ENCODE measurements at regions not wholly inside any gene's neighbourhood (a gene's known extent, or its start where the extent isn't known, plus 50 kb on each side); places are given as distances from the start of the nearest gene placed in this dataset.

DNA sequence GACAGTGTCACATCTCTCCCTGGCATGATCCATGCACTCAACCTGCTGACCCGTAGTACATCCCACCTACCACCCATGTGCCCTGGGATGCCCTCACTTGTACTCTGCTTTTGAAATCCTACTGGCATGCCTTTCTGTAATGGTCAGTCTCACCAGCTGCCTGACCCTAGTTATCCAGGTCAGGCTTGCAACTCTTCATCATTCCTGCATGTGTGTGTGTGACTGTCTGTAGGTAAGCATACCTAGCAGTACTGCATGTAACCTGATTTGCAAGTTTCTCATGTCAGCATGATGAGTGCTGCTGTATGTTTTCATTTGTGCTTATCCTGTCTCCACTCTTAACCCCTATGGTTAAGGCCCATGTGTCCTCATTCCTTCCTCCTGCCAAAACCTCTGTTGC, 202.0 kb upstream of the MTNR1B start:
- no peak for TF ChIP-seq BHLHE40 (IDR thresholded peaks at IDR 0.05; ENCODE audit: low read depth, low read length)
- TF ChIP-seq TP53 (CRISPR knock-in tag; IDR thresholded peaks at IDR 0.05): no peak
- no peak for TF ChIP-seq HEYL (CRISPR knock-in tag; IDR thresholded peaks at IDR 0.05)
- TF ChIP-seq HOXA7 (CRISPR knock-in tag; IDR thresholded peaks at IDR 0.05): no peak
- no peak for TF ChIP-seq ZC3H11A (IDR thresholded peaks at IDR 0.05)
- TF ChIP-seq EP300 (IDR thresholded peaks at IDR 0.05): no peak
- TF ChIP-seq JUNB (IDR thresholded peaks at IDR 0.05): no peak
- TF ChIP-seq RCOR1 (IDR thresholded peaks at IDR 0.05; ENCODE audit: low read depth, low read length): no peak
- TF ChIP-seq, protein P1, sequence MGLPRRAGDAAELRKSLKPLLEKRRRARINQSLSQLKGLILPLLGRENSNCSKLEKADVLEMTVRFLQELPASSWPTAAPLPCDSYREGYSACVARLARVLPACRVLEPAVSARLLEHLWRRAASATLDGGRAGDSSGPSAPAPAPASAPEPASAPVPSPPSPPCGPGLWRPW (IDR thresholded peaks at IDR 0.05): no peak
- no peak for TF ChIP-seq RARB (CRISPR knock-in tag; IDR thresholded peaks at IDR 0.05)
- TF ChIP-seq POLR2A (IDR thresholded peaks at IDR 0.05; ENCODE audit: low read length): no peak
- TF ChIP-seq CHD4 (IDR thresholded peaks at IDR 0.05; ENCODE audit: borderline replicate concordance): no peak
- no peak for TF ChIP-seq FOSL2 (IDR thresholded peaks at IDR 0.05)
- no peak for TF ChIP-seq FOSL2 (CRISPR knock-in tag; IDR thresholded peaks at IDR 0.05)
- TF ChIP-seq, protein P2, sequence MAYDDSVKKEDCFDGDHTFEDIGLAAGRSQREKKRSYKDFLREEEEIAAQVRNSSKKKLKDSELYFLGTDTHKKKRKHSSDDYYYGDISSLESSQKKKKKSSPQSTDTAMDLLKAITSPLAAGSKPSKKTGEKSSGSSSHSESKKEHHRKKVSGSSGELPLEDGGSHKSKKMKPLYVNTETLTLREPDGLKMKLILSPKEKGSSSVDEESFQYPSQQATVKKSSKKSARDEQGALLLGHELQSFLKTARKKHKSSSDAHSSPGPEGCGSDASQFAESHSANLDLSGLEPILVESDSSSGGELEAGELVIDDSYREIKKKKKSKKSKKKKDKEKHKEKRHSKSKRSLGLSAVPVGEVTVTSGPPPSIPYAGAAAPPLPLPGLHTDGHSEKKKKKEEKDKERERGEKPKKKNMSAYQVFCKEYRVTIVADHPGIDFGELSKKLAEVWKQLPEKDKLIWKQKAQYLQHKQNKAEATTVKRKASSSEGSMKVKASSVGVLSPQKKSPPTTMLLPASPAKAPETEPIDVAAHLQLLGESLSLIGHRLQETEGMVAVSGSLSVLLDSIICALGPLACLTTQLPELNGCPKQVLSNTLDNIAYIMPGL (CRISPR knock-in tag; IDR thresholded peaks at IDR 0.05; ENCODE audit: borderline replicate concordance): no peak
- no peak for TF ChIP-seq FOSB (CRISPR knock-in tag; IDR thresholded peaks at IDR 0.05)
- no peak for TF ChIP-seq CBX8 (IDR thresholded peaks at IDR 0.05)
- no peak overlapping the region for H3K27ac ChIP-seq
- WGBS (ENCODE audit: missing lambda C conversion rate): 36% methylated on average over 1 of the region's 1 CpG
- ATAC-seq (no peak), FAIRE-seq (no peak), DNase-seq (ENCODE audit: low read depth in 1 of 2, low spot score in 1 of 2) (no peak)
- no peaks in the 10 kb centered on the region for H3K9me3 ChIP-seq
- no peaks in the 10 kb centered on the region for H3K4me1 ChIP-seq
- ChIA-PET CTCF (no interaction called here), POLR2A (no interaction called here)
- no peak overlapping the region for H3K4me3 ChIP-seq
- H3K4me2 ChIP-seq: no peak overlapping the region

- H3K9me3 ChIP-seq: no peaks in the 10 kb centered on the region
- H3K4me1 ChIP-seq: no peaks in the 10 kb centered on the region
- H3K4me3 ChIP-seq: no peak overlapping the region
- no peak for TF ChIP-seq JUNB (IDR thresholded peaks at IDR 0.05)
- TF ChIP-seq HDAC2 (IDR thresholded peaks at IDR 0.05): no peak
- no peak for TF ChIP-seq GATA3 (IDR thresholded peaks at IDR 0.05; ENCODE audit: borderline replicate concordance)
- no peak for TF ChIP-seq PHF8 (IDR thresholded peaks at IDR 0.05; ENCODE audit: borderline replicate concordance, low read depth)
- TF ChIP-seq CBX2 (IDR thresholded peaks at IDR 0.05; ENCODE audit: borderline replicate concordance, low read depth): no peak
- TF ChIP-seq HOXB5 (CRISPR knock-in tag; IDR thresholded peaks at IDR 0.05): no peak
- no peak for TF ChIP-seq BCL3 (IDR thresholded peaks at IDR 0.05)
- TF ChIP-seq MYC (IDR thresholded peaks at IDR 0.05; ENCODE audit: borderline replicate concordance, low read length): no peak
- TF ChIP-seq TFCP2L1 (CRISPR knock-in tag; IDR thresholded peaks at IDR 0.05): no peak
- TF ChIP-seq BHLHE40 (IDR thresholded peaks at IDR 0.05; ENCODE audit: low read depth, low read length): no peak
- TF ChIP-seq, protein P3, sequence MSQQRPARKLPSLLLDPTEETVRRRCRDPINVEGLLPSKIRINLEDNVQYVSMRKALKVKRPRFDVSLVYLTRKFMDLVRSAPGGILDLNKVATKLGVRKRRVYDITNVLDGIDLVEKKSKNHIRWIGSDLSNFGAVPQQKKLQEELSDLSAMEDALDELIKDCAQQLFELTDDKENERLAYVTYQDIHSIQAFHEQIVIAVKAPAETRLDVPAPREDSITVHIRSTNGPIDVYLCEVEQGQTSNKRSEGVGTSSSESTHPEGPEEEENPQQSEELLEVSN (IDR thresholded peaks at IDR 0.05; ENCODE audit: borderline replicate concordance, low read depth): no peak
- TF ChIP-seq CEBPB (IDR thresholded peaks at IDR 0.05): no peak
- no peak for TF ChIP-seq EHF (CRISPR knock-in tag; IDR thresholded peaks at IDR 0.05)
- POLR2A ChIA-PET: no interaction called here
- 68% methylated on average over 5 of the region's 5 CpGs for WGBS (ENCODE audit: missing lambda C conversion rate)
- no peak overlapping the region for H3K27ac ChIP-seq
- no peak for FAIRE-seq
- CTCF ChIA-PET: interaction anchor here (1.1 kb wide), 1 partner anchor 119 kb away, joined by 3 read pairs; no protein-coding TSS in a partner anchor
- ATAC-seq: no peak
- no peak for DNase-seq (ENCODE audit: low read depth in 1 of 2, low spot score in 1 of 2)
- H3K4me2 ChIP-seq: no peak overlapping the region
These were observed 201.2 kb upstream of the MTNR1B start for GRCh38 chr11:92768121-92768840.
